GM19324 (cell line): ENCODE measurements at regions not wholly inside any gene's neighbourhood (a gene's known extent, or its start where the extent isn't known, plus 50 kb on each side); places are given as distances from the start of the nearest gene placed in this dataset.
"Not testable (repeated sequence)": the region's sequence is repeated elsewhere in the genome, so short reads cannot be mapped to it uniquely, and the experiment has no call there.

Experiments
- ATAC-seq: cut with Tn5 transposase; IDR thresholded peaks from one replicate; pipeline ENCODE4 v1.9.1; 2021; ENCODE audit warnings: mild to moderate bottlenecking, moderate library complexity; ENCODE audit not compliant: unreplicated experiment, low FRiP score

DNA sequence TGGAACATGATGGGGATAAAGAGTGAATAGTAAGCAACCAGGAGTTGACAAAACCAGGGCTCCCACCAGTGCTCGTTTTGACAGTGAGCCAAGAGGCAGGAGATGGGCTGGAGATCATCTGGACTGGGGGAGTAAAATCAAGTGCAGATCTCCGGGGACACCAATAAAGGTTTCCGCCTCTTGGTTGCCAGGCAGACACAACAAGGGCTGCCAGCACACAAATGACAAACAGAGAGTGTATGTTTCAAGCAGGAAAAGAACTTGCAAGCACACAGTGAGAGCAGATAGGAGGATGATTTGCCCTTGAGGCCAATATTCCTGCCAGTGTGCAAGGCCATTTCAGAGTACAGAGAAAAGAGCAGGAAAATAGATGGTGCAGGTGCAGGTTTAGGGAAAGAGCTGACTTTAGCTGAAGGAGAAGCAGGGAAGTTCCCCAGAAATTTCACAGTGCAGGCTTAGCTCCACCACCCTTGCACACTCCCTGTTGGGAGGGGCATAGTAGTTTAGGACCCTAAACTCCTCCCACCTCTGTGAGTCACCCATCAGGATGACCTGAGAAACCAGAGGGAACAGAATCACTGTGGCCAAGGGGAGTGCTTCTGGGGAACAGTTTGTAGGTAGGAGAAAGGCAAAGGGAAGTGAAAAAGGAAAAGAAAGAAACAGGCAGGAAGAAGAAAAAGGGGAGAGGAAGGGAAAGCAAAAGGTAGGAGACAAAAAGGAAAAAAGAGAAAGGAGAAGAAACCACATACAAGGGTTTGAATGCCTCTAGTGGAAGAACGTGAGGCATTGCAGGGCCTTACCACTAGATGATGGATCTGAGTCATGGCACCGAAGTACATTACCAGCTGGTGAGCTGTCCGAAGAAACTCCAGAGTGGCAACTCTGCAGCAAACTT, 404.4 kb downstream of the SLC6A15 start:
- peak; percentile 72 for ATAC-seq

DNA sequence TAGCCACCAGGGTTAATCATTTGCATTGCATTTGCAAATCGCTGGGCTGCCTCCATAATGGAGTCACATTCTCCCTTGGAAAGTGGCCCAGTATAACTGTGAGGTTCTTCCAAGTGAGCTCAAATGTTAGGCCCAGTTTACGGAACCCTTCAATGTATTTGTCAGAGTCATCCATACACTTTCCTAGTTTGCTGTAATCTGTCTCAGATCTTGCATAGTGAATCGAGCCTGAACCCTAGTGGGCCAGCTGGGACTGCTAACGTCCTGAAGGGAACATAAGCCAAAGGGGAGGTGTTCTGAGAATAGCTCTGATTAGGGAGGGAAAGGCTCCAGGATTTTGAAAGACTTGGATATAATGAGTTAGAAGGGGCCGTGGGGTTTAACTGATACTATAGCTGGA, 406.3 kb downstream of the SLC6A15 start:
- ATAC-seq = no peak

DNA sequence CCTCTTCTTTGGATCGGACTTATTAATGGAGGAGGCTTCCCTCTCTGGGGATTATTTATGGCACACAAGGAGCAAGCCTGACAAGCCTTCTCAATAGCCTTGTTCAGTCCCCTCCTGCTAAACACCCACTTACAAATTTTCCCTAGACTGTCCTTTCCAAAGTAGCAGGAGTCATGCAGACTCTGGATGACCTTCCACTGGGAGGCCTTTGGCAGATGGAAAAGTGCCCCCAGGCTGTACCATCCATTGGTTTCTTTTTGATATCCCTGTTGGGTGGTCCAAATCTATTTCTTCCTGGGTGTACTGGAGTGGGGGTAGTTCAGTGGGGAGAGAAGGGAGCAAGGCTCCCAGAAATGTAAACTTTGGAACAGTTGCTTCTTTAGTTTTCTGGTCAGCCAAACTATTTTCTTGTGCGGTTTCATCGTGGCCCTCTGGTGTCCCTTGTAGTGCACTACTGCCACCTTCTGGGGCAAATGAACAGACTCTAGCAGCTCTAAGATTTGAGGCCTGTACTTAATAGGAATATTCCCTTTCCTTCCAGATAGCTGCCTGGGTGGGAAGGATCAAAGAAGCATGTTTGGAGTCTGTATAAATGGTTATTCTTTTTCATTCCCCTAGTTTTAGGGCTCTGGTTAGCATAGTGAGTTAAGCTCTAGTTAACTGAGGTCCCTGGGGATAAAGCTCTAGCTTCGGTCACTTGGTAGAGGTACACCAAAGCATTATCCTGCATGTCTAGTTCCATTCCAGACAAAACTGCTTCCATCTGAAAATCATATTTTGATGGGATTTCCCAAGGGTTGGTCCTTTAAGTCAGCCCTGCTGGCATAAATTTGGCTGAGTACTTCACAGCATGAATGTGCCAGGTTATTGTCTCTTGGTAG, 409.5 kb downstream of the SLC6A15 start:
- peak; percentile 58 for ATAC-seq

DNA sequence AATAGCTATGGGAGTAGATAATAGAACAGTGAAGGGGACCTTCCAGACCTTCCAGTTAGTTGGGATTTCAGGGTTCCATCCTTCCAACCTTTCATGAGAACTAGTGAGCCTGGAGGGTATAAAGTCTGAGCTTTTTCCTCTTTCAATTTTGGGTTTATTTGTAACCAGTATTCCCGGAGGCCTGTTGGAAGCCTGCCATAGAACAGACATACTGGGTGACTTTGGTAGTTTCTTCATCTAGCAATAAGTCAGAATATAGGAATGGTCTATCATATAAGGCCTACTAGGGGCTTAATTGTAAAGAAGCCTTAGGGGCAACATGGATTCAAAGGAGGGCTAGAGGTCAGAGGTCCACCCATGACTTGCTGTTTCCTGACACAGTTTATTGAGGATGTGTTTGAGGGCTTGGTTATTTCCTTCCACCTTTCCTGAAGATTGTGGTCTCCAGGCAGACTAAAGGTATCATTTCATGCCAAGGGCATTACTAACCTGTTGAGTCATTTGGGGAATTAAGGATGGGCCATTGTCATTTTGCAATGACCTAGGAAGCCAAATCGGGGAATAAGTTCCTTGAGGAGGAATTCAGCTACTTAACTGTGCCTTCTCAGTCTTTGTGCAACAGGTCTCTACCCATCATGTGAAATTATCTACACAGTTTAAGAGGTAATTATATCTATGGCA, 410.3 kb downstream of the SLC6A15 start:
- no peak for ATAC-seq

DNA sequence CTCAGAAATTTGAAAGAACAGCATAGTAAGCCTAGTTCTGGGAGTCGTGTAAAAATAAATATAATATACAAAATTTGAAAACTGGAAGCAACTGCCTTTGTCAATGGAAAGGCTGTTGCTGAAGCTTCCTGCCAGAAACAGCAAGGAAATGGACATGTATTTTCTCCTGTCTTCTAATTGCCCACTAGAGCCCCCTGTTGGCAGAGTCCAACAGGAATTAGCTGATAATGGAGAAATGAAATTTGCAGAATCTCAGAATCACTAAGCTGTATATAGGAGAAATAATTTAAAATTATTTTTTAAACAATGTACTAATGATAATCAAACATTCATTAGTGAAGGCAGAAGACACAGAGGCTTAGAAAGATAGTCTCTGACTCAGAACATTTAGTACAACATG, 414.8 kb downstream of the SLC6A15 start:
- no peak for ATAC-seq

DNA sequence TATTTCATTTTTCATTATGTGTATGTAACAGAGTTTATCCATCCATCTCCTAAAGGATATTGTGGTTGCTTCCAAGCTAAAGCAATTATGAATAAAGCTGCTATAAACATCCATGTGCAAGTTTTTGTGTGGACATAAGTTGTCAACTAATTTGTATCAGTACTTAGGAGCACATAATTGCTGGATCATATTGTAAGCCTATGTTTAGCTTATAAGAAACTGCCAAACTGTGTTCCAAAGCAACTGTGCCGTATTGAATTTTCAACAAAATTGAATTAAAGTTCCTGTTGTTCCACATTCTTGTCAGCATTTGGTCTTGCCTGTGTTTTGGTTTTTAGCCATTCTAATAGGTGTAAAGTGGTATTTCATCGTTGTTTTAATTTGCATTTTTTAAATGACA, 416.9 kb downstream of the SLC6A15 start:
- ATAC-seq = no peak

DNA sequence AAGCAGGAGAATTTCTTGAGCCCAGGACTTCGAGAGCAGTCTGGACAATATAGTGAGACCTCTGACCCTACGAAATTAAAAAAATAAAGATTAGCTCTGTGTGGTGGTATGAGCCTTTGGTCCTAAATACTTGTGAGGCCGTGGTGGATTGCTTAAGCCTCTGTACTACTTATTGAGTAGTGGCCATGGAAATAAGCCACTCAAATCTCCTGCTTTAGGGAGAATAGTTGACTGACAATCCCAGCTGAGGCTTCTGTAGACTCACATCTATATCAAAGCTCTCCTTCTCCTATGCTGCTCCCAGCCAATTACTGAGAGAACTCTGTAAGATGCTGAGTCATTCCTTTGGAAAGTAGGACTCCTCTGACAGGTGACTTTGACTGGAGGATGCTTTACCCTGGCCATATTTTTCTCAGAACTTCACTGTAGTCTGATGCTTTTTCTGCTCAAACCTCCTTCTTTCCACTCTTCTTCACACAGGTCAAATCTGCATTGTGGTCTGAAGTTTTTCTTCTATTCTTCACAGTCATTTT, 420.2 kb downstream of the SLC6A15 start:
- no peak for ATAC-seq

DNA sequence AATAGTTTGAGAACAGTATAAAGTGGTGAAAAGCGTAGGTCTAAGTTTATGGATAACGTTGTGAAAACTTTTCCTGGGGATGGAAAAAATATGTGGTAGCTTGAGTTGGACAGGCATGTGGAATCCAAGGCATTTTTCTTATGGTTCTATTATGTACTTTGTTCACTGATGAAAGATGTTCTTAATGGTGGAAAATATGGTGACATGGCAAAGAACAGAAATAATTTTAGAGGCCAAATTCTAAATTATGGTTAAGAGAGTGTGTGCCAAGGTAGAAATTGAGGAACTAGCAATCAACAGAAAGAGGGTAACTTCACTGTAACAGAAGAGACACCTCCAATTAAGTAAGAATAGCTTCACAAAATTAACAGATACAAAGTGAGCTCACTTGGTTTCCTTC, 427.8 kb downstream of the SLC6A15 start:
- no peak for ATAC-seq

DNA sequence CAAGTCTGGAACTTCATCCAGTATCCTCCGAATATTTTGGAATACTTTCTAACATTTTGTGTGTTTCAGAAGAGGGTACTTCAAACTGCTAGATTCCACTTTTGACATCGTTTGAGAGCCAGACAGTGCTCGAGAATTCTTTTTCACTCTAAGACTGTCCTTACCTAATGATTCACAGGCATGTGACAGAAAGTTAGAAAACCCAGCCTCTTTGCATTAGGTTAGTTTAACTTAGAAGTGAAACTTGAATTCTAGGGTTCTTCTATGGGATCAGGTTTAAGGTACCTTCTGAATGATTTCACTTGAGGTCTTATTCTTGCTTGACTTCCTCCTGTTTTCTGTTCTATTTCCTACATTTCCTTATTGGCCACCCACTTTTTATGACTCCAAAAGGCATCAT, 431.8 kb downstream of the SLC6A15 start:
- no peak for ATAC-seq

DNA sequence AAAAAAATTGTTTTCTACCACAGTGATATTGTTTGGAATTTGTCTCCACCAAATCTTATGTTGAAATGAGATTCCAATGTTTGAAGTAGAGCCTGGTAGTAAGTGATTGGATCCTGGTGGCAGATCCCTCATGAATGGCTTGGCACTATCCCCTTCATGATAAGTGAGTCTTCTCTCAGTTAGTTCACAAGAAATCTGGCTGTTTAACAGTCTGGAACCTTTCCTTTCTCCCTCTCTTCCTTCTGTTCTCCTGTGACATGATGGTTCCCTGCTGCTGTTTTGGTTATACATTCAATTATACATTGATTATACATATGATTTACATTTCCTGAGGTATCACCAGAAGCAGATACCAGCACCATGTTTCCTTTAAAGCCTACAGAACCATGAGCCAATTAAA, 442.2 kb downstream of the SLC6A15 start:
- ATAC-seq = no peak

DNA sequence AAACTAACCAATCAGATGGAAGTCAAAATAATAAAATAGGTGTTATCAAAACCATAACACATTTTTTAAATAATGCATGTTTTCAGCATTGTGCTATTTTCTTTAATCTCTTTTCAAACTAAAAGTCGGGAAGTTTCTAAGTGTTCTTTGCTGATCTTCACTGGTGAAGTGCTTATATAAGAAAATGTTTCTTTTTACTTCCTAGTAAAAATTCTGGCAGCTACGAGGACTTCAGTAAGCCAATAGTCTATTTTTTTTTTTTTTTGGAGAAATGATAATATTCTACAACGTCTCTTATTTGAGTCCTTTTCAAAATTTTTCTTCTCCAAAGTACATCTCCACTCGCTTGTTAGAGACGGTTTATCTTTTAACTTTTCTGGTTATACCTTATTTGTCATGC, 448.0 kb downstream of the SLC6A15 start:
- no peak for ATAC-seq

DNA sequence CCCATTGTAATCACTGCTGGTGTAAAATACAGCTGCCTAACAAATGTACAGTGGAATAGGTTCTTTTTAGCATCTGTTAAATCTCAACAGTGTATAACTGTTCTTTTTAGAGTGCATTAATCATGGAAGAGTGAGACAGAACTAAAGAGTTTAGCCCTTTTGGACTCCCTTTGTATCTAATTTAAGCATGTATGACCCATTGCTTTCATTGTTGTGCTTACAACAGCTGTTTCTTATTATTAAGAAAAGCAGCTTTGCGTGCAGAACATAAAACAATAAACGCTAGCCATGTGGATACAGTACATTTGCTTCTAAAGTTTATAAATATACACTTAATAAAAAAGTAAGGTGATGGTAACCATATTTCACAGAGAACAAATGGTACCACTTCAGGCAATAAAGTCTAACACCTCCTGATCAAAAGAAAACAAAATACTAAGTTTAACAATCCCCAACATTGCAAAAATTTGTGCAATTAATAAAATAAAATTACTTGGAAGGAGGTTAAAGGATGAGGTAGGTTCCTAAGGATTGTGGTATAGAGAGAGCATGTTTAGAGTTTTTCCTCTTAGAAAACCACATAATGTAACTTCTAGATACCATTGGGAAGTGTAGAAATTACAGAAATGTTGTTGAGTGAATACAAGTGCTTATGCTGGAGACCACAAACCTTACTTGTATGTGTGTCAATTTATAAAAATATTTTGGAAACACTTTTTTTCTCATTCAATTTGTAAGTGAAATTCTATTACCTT, 448.7 kb downstream of the SLC6A15 start:
- ATAC-seq = no peak

DNA sequence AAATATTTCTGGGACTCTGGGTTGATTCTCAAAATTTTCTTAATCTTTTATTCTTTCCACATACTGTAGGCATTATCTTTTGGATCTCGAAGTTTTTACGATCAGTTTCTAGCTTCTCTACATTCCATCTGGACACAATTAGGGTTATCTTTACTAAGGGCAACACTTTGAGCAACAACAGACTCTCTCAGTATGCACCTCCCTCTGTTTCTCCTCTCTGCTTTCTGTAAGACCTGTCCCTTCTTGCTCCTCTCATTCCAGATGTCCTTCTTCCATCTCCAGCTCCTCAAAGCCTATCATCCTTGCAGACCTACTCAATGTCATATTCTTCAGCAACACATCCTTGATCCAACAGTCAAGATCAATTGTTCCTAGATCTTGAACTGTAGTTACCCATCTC, 457.0 kb downstream of the SLC6A15 start:
- ATAC-seq = no peak

DNA sequence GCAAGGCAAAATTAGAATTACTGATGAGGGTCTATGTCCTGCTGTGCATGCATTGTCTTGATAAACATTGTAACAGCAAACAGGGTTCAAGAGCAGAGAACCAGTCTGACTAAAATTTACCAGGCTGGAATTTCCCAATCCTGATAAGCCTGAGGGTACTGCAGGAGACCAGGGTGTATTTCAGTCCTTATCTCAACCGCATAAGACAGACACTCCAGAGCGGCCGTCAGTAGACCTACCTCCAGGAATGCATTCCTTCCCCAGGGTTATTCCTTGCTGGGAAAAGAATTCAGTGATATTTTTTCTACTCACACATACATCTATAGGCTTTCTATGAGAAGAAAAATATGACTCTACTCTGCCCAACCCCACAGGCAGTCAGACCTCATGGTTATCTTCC, 466.1 kb downstream of the SLC6A15 start:
- not testable (repeated sequence) for ATAC-seq

DNA sequence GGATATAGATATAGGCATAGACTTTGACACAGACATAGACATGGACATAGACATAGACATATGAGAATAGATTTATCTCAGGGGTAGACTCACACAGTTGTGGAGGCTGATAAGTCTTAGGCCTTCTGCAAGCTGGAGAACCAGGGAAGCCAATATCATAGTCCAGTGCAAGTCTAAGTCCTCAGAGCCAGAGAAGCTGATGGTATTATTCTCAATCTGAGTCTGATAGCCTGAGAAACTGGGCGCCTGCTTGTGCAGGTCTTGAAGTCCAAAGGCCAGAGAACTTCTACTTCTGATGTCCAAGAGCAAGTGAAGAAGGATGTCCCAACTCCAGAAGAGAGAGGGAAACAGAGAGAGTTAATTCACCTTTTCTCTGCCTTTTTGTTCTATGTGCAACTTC, 476.5 kb downstream of the SLC6A15 start:
- ATAC-seq = no peak

DNA sequence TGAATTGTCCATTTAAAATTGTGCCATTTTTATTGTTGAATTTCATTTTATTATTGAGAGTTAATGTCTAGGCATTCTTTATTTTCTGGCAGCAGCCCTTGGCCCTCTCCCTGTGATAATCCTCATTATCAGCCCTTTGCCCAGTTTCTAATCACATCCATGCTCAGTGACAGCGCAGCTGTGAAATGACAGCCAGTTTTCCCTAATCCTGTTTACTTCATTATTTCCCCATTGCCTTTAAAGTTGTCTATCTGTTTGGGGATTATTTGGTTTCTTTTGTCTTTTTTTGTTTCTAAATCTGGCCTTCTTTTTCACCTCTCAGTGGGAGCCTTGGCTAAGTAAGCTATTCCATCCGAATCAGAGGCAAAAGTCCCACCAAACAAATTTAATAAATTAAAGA, 476.9 kb downstream of the SLC6A15 start:
- no peak for ATAC-seq

DNA sequence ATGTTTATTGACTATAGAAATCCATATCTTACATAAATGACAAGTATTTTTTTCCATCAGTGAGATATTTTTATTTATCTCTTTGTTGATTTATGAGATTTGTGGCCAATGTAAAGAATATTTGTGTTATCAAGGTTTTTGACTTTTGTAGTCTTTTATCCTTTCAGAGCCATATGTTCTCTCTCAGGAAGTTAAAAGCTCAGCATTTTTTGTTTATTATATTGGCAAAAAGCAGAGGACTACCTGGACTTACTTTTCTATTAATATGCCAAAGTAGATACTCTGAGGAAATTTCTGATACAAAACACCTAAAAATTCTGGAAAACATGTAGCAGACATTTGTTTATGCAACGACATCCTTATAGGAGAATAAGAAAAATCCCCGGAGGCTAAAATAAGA, 490.3 kb downstream of the SLC6A15 start:
- no peak for ATAC-seq

DNA sequence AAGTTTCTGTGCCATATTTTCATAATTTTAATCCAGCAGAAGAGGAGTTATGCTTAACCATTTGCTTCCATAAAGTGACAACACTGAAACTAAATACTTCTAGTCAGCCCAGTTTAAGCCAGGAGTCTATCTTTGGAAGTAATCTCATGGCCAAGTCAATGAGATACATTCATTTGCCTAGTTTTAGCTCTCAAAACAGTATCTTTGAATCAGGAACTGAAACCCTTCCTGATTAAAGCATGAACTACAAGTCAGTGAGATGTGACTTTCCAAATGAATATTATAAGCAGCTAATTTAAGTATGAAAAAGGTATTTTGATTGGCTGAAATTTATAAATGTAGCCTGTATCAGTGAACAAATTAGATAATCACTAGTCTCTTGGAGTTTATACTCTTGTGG, 491.5 kb downstream of the SLC6A15 start:
- ATAC-seq = no peak

DNA sequence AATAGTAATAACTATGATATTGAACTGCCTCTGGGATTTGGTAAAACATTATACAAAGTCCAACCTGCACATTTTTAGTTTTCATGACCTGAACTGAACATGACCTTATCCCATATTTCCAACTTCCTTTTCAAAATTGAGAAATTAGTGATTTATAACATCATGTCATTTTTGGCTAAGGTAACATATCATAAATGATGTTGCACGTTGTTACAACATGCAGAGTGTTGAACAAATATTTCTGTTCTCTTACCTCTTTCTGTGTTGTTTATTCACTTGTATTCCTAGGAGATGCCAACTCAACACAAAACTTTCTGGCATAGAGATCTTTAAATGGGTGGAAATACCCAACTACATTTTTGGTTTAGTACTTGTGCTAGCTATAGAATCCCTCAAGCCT, 496.0 kb downstream of the SLC6A15 start:
- ATAC-seq = no peak

DNA sequence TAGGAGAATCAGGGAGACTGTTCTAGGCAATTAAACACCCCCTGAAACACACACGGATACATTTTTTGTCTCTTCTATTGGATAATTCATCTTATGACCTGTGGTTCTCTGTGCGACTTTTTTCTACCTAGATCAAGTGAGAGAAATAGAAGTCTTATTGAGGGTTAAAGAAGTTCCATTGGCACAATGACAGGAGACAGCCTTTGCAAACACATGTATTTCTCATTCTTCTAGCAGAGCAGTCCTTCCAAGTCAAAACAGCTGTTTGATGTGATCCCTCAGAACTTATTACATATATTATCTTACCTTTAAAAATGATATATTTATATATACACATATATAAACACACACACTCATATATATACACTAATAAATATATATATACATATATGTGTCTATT, 496.7 kb downstream of the SLC6A15 start:
- ATAC-seq = no peak
